ENCODE measurements at regions not wholly inside any gene's neighbourhood (a gene's known extent, or its start where the extent isn't known, plus 50 kb on each side); places are given as distances from the start of the nearest gene placed in this dataset.

DNA sequence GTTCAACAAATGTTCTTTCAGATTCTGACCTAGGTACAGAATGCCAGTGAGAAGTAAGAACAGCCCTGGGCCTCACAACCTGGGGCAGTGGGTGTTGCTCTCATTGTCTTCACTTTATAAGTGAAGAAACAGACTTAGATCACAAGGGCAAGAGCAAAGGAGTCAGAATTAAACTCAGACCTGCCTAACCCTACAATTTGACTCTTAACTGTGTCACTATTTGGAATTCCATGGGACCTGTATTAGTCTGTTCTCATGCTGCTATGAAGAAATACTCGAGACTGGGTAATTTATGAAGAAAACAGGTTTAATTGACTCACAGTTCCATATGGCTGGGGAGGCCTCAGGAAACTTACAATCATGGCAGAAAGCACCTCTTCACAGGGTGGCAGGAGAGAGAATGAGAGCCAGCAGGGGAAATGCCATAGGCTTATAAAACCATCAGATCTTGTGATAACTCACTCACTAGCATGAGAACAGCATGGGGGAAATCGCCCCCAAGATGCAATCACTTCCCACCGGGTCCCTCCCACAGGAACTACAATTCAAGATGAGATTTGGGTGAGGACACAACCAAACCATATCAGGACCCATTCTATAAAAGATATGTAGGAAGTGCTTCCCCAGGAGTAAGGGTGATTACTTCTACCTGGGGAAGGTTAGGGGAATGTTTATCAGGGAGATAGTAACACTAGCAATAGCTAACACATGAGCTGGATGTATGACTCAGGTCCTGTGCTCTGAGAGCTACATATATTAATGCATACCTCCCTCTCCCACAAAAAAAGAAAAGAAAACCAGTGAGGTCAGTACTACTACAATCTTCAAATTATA, 270.1 kb downstream of the SOX9 start:
- DNase-seq (ENCODE audit: low spot score) = no peak

DNA sequence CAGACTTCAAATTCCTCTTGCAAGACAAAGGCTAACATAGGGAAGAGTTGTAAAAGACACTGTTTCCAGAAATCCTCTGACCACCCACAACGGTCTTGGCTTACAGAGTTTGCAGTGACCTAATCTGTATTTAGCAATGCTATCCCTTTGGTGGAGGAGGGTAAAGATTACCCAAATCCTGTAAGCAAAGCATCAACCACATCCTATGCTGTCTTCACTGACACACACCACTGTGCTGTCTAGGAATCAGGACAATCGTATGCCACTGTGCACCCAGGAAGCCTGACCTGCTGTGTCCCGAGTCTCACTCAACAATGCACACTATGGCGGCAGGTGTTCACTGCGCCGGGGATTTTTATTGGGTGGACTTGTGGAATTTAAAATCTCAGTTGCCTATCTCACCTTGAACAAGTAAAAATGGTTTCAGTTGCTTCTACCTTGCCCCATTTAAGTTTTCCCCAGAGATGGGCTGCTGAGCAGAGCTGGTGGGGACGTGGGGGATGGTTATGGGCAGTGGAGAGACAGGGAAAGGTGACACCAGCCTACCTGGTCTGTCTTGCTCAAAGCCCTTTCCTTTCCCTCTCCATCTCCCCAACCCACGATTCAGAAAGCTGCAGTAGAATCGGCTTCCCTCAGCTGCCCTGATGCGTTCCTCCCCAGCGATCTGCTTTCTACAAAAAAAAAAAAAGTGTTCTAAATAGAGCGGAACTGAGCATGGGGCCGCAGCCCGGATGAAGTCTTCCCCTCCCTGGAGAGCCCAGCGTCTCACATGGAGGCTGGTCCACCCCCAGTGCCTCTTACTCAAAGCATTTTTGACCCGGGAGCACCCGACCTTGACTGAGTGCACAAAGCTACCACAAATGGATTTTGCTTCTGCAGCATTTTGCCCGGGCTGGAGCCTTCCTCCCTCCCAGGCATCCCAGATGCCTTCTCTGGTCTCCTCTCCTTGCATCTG, 271.5 kb downstream of the SOX9 start:
- no peak for DNase-seq (ENCODE audit: low spot score)

DNA sequence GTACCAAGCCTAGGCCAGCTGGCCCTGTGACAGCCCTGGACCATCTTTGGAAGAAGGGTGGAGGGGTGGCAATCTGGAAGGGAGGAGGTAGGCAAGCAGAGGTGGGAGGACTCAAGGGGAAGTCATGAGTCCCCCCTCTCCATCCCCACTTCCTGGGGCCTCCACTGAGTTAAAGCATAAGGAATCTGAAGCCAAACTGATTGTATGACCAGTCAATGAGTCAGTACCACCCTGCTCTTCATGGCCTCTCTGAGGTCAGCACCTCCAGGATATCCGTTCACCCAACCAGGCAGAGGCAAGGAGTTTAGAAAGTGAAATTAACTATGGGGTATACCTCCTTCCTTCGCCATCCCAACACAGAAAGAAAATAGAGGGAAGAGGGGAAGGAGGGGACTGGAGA, 272.7 kb downstream of the SOX9 start:
- DNase-seq (ENCODE audit: low spot score) = no peak

DNA sequence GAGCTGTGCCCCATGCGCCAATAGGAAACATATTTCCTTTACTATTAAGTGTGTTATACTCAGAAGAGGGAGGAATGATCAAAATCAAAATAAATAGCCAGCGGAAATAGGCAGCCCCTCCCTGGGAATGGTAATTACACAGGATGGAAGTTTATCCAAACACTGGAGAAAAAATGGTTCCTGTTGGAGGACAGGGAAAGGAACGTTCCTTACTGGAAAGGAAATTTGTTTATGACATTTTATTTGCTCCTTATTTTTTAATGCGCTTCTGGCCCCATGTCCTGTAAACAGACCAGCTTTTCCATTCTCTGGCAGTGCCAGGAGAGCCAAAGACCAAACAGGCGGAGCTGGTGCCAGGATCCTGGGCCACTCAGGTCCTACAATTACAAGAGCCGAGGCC, 273.7 kb downstream of the SOX9 start:
- no peak for DNase-seq (ENCODE audit: low spot score)

DNA sequence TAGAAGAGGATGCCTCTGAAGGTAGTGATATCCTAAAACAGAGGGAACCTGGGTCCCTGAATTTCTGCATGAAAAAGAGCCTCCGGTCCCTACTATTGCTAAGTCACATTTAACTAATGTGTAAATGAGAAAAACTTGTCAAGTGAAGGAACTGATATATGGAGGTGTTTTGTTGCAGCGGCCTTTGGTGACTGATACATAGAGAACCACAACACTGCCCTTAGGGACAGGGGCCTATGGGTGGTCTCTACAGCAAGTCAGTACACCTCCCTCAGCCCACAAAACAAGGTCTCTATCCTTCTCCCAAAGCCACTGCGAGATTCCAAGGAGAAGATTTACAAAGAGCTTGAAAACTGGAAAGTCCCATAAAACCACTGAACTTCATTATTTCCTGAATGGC, 275.3 kb downstream of the SOX9 start:
- DNase-seq (ENCODE audit: low spot score) = no peak

DNA sequence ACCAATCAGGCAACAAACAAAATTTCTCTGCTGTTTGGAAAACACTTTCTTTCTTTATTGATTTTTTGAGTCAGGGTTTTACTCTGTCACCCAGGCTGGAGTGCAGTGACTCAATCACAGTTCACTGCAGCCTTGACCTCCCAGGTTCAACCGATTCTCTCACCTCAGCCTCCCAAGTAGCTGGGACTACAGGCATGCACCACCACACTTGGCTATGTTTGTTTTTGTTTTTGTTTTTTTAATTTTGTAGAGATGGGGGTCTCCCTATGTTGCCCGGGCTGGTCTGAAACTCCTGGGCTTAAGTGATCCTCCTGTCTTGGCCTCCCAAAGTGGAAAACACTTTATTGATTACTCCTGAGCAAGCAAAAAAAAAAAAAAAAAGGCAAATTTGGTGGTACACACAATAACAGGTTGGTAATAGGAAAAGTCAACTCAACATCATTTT, 276.4 kb downstream of the SOX9 start:
- DNase-seq (ENCODE audit: low spot score) = no peak

DNA sequence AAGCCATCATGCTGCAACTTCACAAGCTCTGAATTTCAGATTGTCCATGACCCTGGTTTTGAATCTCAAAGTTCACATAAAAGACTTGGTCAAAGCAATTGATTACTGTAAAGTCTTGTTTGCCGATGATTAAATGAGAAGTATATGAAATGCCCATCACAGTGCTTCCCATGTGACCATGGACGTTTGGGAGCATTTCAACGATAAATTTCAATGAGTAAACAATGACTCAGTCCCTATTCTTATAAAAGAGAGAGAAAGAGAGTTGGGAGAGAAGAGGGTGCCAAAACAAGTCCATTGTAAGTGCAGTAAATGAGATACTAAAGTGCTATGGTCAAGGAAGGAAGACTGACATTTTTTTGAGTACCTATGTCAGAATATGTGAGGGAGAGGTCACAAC, 276.9 kb downstream of the SOX9 start:
- DNase-seq (ENCODE audit: low spot score) = no peak

DNA sequence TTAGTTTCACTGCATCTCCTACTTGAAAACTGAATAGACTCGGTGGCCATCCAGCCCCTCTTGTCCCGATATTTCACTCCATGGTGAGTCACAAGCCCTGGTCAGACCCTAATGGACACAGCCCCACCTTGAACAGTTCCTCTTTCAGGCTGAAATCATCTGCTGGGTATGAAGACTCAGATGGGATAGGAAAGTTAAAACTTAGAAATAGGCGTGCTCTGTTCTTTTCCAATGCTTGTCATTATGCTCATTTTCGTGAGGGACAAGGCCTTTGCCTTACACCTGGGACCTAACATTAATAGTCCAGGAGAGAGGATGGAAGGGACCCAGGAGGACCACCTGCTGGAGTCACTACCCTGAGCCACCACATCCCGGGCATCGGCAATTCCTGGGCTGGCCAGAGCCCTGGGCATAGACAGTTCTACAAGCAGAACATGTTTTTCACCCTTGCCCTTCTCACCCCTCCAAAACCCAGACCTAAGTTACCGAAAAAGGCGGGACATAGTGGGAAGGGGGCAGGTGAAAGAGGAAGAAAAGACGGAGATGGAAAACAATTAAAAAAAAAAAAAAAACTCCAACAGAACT, 278.3 kb downstream of the SOX9 start:
- DNase-seq (ENCODE audit: low spot score) = no peak

DNA sequence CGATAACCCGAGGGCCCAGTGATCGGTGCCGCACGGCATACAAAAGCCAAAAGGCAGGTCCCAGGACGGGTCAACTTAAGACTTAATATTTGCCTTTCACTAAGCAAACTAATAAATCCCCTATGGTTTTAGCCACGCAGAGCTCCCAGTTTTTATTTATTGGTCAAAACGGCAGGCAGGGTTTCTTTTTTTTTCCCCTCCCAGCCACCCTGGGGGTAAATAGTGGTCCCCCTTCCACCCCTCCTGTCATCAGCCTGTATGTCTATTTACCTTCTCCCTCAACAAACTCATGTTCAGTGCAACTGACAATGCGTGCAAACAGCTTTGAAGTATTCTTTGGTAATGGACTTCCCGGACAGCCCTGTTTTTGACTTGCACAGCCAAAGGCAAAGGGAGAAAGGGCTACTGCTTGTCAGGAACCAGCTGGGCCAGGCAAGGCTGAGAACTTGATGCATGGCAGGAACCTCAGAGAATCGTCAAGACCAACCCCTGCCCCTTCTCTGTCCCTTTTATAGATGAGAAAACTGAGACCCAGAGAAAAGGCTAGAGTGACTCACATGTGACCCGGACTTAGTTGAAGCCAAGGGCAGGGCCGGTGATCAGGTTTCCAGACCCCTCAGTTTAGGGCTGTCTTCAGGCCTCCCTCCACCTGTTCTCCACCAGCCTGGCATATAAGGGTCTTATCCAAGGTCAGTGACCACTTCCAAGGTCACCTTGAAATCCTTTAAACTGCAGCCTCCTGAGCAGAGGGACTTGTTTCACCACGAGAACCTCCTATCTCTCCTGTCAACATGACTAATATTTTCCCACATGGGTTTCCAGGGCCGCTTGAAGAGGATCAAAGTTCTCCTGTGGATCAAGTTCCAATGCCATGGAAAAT, 279.0 kb downstream of the SOX9 start:
- DNase-seq (ENCODE audit: low spot score) = no peak

DNA sequence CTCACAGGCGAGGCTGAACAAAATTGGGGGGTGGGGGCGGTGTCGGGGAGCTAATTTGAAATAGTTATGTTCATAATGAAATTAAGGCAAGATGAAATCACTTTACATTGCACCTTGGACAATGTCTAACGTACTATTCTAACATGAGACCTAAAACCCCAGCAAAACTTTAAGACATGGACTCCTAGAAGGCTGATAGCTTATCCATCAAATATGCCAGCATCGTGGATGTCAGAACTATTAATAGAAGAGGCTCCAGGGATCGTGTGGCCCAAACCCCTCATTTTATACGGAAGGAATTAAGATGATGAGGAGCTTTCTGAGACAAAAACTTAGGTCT, 279.6 kb downstream of the SOX9 start:
- DNase-seq (ENCODE audit: low spot score) = no peak

DNA sequence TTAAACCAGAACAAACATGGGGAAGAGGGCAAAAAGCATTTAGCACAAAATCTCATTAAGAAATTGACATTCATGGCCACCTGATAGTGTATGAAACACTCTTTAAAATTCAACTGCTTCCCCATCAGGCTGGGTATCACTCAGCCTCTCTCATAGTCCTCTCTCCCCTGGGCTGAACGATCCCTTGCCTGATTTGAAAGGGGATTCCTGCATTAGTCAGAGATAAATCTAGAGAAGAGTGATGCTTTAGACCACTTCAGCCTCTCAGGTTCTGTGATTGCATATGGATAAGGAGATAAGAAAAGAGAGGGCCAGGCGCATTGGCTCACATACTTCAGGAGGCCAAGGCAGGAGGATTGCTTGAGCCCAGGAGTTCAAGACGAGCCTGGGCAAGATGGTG, 280.0 kb downstream of the SOX9 start:
- no peak for DNase-seq (ENCODE audit: low spot score)

DNA sequence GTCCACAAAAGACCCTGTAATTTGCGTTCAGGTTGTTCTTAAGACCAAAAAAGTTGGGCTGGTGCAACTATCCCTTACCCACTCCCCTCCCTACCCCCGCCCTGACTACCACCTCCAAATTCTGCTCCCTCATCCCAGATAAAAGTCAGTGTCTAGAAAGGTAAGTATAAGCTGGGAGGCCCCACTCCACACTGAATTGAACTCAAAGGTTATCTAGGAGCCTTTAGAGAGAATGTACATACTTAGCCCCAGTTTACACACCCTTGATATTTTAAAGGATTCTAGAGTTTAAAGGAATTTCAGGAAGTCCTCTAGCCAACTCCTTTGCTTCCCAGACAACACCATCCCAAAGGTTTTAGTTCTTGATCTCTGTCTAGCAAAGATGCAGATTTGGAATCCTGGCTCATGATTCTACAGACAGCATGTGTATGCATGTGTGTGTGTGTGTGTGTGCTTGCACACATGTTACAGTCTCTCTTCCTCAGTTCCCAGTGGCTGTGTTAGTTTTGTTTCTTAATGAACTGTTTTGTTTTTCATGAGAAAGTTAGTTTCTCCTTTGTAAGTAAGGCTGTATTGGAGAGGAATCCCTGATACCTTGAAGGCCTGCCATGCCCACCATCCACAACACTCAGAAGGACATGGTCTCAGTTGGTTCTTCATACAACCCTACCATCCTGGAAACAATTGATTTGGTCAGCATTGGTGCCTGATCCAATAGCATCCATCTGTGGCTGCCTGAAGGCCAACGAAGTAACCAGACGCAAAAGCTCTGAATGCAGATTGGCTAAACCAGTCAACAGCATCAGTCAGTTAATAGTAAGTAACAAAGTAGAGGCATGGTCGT, 281.3 kb downstream of the SOX9 start:
- no peak for DNase-seq (ENCODE audit: low spot score)

DNA sequence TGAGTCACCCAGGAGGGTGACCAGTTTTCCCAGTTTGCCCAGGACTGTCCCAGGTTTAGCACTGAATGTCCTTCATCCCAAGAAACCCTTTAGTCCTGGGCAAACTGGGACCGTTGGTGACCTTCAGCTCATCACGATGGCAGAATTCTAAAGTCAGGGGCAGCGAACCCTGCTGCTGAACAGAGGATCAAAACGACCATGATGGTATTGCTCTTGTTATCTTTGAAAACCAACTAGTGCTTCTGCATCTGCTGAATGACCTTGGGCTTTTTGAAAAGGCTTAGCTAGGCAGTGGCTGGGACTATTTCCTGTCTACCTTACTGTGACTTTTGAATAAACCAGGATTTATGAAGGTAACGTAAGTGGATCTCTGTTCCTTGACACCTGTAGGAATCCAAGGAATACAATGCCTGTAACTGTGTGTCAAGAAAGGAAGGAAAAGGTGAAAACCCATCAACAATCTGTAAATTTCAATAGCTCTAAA, 281.9 kb downstream of the SOX9 start:
- DNase-seq (ENCODE audit: low spot score) = no peak

DNA sequence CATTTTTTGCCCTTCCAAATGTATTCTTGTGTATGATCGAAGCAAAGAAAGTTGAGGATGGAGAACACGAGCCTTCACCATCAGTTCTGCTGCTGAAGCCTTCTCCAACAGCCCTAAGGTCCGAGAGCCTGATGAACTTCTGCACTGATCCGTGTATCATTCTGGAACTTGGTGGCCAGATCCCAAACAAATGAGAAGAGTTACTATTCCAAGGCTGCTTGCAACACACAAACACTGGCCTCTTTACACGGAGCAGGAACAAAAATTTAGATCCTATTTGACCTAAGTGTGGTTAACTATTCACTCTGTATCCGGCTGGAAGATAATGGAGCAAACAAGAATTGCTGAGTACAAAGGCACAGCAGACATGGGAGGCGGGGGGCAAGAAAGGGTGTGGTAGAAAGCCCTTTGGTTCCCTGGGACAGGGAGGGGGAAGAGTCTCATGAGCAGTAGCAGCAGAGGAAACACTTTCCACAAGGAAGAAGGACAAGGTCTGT, 282.9 kb downstream of the SOX9 start:
- no peak for DNase-seq (ENCODE audit: low spot score)

DNA sequence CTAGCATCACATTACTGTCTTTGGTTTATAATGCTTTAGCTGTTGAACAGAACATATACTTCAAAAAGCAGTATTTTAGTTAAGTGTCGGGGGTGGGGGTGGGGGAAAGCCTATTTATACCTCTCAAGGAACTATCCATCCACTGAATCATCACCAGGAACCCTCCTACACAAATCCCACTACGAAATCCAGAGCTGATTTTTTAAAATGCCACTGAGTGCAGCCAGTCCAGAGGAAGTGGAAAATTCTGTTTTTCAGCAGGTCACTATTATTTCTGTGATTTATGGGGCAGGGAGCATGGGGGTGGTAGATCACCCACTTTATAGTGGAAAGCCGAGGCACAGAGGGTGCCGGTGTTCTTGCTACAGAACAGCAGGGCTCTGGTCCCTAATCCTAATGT, 284.1 kb downstream of the SOX9 start:
- DNase-seq (ENCODE audit: low spot score) = no peak

DNA sequence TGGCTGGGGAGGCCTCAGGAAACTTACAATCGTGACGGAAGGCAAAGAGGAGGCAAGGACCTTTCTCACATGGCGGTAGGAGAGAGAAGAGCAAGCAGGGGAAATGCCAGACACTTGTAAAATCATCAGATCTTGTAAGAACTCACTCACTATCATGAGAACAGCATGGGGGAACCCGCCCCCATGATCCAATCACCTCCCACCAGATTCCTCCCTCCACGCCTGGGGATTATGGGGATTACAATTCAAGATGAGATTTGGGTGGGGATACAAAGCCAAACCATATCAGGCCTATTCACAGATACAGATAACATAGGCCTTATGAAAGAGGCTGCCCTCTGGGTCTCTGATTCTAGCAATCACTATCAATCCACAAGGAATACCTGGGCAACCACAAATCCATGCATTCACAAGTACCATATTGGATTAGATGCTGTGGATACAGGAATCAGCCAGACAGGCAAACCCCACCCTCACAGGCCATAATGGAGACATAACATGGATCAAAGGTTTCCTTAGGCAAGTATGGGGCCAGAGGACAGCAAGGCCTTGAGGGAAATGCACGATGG, 284.9 kb downstream of the SOX9 start:
- DNase-seq (ENCODE audit: low spot score) = no peak

DNA sequence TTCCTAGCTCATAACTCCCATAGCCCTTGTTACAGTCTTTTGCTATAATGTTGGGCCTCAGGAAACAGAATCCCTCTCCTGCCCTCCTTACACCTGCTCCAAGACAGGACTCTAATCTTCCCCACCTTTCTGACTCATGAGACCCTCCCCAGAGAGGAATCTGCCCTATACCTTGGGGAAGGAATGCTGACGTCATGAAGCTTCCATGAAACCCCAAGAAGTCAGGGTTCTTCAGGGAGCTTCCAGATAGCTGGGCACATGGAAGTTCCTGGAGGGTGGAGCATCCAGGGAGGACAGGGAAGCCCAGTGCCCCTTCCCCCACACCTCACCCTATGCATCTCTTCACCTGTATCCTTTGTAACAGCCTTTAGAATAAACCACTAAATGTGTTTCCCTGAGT, 285.7 kb downstream of the SOX9 start:
- DNase-seq (ENCODE audit: low spot score) = no peak

DNA sequence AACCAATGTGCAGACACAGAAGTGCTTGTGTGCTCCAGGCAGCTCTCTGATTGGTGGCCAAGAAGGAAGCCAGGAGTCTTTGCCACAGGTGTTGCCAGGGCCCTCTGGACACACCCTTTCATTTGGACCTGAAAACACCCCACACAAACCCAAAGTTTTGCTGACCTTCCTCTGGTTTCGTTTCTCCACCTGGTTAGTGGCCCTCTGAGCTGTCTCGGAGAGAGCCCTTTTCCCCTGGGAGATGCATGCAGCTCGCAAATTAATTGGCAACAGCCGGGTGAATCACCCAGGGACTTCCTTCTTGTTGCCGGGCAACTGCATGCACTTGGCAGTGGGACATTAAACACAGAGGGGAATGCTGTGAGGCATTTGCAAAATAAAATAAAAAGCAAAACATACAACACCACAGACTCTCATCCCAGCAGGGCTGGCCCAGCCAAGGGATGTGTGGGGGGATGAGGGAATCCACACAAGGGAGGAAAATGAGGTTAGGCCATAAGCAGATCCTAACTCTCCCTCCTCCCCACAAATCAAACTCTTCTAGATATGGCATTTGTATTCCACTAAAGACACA, 286.6 kb downstream of the SOX9 start:
- no peak for DNase-seq (ENCODE audit: low spot score)

DNA sequence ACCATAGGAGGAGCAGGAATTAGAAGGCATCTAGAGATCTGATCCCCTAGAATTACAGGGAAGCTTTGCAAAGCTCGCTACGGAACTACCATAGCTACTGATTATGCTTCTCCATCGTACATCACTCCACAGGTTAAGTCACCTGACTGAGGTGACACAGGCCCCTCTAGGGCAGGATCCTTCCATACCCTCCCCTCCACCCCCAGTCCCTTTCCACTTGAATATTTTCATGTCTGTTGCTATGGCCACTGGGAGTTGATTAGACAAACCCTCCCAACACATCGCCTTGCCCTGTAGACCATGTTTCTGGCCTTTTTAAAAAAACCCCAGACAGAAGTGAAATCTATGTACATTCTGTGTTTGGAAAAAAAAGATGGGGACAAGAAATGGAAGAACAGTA, 287.1 kb downstream of the SOX9 start:
- no peak for DNase-seq (ENCODE audit: low spot score)

DNA sequence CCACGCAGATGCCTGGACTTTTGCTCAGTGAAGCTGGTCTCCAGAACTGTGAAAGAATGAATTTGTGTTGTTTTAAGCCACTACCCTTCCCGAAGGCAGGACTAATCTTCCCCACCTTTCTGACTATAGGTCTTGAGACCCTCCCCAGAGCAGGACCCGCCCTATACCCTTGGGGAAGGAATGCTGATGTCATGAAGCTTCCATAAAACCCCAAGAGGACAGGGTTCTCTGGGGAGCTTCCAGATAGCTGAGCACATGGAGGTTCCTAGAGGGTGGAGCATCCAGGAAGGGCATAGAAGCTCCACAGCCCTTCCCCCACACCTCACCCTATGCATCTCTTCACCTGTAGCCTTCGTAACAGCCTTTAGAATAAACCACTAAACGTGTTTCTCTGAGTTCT, 287.8 kb downstream of the SOX9 start:
- no peak for DNase-seq (ENCODE audit: low spot score)

Data from CD4-positive, alpha-beta T cell treated with Interleukin-15 for 4 hours (primary cell).